NB4 (cell line): ENCODE measurements at regions not wholly inside any gene's neighbourhood (a gene's known extent, or its start where the extent isn't known, plus 50 kb on each side); places are given as distances from the start of the nearest gene placed in this dataset.

Experiments
- DNase-seq: peaks from one replicate; pipeline ENCODE4 v3.0.0; 2010; ENCODE audit warnings: low read depth
- H3K4me3 ChIP-seq: one replicate; pipeline ENCODE4 v1.5.1; 2011; ENCODE audit warnings: mild to moderate bottlenecking, low read depth, low read length, moderate library complexity
- MYC ChIP-seq: IDR thresholded peaks from 2 replicates; pipeline ENCODE4 v1.6.1; 2011; ENCODE audit warnings: low read depth, low read length
- POLR2A ChIP-seq: IDR thresholded peaks from 2 replicates; pipeline ENCODE4 v1.6.1; 2011; ENCODE audit warnings: mild to moderate bottlenecking; ENCODE audit not compliant: insufficient read length; ENCODE audit errors: extremely low read depth
- TF ChIP-seq, protein P1 (sequence below): IDR thresholded peaks from one replicate; pipeline ENCODE4 v1.5.1; 2012; ENCODE audit warnings: low read depth, low read length
- TF ChIP-seq, protein P2 (sequence below): IDR thresholded peaks from 2 replicates; pipeline ENCODE4 v1.6.1; 2011; ENCODE audit warnings: low read depth, low read length

DNA sequence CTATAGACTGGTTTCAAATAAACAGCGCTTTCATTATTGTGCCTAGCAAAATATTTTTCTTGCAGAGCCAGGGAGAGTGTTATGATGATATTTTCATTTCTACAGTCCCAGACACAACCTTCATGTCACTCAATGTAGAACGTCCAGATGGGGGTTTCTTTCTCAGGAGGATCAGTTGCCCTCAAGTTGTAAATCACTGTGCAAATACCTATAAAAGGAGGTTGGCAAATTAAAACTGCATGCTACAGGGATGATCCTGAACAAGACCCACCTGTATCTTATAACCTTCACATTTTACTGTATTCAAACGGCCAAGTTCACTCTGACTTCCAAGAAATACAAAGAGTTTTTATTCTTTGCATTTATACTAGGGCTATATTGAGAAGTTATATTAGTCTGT, 486.0 kb downstream of the EDEM1 start:
- H3K4me3 ChIP-seq = no peak overlapping the region
- no peak for DNase-seq
- TF ChIP-seq POLR2A (no peak), MYC (no peak)
- TF ChIP-seq, protein P1, sequence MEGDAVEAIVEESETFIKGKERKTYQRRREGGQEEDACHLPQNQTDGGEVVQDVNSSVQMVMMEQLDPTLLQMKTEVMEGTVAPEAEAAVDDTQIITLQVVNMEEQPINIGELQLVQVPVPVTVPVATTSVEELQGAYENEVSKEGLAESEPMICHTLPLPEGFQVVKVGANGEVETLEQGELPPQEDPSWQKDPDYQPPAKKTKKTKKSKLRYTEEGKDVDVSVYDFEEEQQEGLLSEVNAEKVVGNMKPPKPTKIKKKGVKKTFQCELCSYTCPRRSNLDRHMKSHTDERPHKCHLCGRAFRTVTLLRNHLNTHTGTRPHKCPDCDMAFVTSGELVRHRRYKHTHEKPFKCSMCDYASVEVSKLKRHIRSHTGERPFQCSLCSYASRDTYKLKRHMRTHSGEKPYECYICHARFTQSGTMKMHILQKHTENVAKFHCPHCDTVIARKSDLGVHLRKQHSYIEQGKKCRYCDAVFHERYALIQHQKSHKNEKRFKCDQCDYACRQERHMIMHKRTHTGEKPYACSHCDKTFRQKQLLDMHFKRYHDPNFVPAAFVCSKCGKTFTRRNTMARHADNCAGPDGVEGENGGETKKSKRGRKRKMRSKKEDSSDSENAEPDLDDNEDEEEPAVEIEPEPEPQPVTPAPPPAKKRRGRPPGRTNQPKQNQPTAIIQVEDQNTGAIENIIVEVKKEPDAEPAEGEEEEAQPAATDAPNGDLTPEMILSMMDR = no peak
- TF ChIP-seq, protein P2, sequence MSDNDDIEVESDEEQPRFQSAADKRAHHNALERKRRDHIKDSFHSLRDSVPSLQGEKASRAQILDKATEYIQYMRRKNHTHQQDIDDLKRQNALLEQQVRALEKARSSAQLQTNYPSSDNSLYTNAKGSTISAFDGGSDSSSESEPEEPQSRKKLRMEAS = no peak

DNA sequence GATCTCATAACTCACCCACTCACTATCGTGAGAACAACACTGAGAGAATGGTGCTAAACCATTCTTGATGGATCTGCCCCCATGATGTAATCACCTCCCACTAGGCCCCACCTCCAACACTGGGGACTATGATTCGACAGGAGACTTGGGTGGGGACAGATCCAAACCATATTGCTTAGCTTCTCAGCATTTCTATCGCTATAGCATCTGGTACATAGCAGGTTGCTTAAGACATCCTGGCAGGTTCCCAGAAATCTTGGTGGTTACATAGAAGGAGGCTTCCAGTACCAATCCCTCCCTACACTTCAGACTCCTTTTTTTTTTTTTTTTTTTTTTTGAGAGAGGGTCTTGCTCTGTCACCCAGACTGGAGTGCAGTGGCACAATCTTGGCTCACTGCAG, 487.8 kb downstream of the EDEM1 start:
- H3K4me3 ChIP-seq = no peak overlapping the region
- no peak for TF ChIP-seq POLR2A
- no peak for TF ChIP-seq MYC
- TF ChIP-seq, protein P2 = no peak
- TF ChIP-seq, protein P1 = no peak
- DNase-seq = no peak

DNA sequence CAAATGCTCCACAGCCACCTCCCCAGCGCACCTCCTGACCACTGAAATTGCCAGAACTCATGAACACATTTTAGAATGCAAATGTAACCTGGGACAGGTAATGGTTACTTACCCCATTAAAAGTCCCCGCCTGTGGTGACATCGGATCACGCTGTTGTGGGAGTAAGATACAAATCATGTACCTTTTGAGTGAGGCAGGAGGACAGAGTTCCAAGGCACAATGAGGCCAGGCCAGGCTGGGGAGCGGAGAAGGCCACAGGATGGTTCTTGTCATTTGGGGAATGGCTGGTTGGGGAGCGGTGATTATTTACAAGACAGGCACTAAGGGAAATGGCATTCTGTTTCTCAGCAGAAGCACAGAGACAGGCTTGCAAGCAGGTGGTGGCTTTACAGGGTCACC, 490.0 kb downstream of the EDEM1 start:
- no peak for DNase-seq
- no peak for TF ChIP-seq MYC
- TF ChIP-seq, protein P1 = no peak
- no peak for TF ChIP-seq POLR2A
- no peak overlapping the region for H3K4me3 ChIP-seq

DNA sequence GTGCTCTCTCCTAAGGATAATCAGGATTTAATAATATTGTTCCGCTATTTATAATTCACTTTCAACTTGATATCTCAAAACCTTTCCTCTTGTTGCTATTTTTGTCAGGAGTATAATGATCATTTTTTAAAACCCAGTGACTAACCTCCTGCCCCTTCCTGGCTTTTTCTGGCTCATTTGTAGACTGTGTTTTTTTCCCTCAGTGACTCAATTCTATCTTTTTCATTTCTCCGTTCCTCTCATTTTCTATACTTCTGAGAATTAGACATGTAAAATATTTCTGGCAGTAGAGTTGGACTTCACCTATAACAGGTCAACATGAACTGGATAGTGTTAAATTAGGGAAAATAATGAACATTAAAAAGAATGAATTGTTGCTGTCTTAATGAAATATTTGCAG, 490.7 kb downstream of the EDEM1 start:
- no peak for DNase-seq
- H3K4me3 ChIP-seq = no peak overlapping the region
- TF ChIP-seq MYC = no peak

DNA sequence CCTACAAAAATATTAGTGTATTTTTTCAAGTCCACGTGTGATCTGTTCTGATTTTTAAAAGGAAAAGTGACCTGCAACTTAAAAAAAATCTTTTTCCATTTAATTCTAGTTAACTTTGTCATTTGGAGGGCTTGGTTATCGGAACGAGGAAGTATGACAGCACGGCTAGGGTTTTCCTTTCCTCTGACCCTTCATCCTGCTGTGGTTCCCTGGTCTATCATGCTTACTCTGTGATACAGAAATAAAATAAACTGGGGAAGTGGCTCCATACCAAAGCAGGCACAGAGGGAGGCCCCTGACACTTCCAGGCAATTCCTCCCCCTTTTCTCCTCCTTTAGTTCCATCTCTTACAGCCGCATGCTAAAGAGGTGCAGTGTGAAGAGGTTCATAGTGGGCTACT, 491.3 kb downstream of the EDEM1 start:
- TF ChIP-seq, protein P1 = no peak
- TF ChIP-seq POLR2A (no peak), MYC (no peak)
- TF ChIP-seq, protein P2 = no peak
- DNase-seq = no peak
- no peak overlapping the region for H3K4me3 ChIP-seq

DNA sequence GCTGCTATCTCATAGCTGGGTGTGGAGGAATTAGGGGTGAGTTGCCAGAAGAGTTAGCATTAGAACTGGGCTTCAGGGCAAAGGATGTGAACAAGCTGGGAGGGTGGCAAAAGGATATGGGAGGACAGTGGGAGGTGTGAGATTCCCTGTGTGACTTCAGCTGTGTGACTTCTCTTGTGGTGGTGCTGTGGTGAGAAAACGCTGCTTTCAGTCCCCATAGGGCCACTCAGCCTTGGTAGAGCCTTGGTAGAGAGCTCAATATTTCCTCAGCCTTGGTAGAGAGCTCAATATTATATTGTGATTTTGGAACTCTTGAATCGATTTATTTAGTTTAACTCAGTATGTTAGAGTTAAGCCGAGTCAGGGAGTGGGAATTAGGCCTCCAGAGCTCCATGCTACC, 499.7 kb downstream of the EDEM1 start:
- no peak overlapping the region for H3K4me3 ChIP-seq
- TF ChIP-seq, protein P2 = no peak
- TF ChIP-seq POLR2A (no peak), MYC (no peak)
- DNase-seq = no peak

DNA sequence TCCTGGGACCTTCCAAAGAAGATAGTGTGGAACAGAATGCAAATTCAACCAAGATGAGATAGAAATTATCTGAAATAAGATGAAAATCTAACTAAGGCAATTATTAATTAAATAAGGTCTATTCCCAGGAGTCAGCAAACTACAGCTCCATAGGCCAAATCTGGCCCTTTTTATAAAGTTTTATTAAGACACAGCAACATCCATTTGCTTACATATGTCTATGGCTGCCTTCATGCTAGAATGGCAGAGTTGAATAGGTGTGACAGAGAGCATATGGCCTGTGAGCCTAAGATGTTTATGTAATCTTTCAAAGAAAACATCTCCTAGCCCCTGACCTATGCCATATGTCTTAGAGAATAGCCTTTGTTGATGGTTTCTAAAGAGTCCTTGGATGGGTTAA, 503.0 kb downstream of the EDEM1 start:
- H3K4me3 ChIP-seq = no peak overlapping the region
- no peak for TF ChIP-seq POLR2A
- TF ChIP-seq, protein P2 = no peak
- TF ChIP-seq, protein P1 = no peak
- no peak for TF ChIP-seq MYC
- DNase-seq = no peak
